ENCODE measurements at regions not wholly inside any gene's neighbourhood (a gene's known extent, or its start where the extent isn't known, plus 50 kb on each side); places are given as distances from the start of the nearest gene placed in this dataset.

- TF ChIP-seq EP300 (IDR thresholded peaks at IDR 0.05) (no peak), POLR2A (IDR thresholded peaks at IDR 0.05) (no peak), CTCF (IDR thresholded peaks at IDR 0.05) (no peak), POLR2AphosphoS5 (IDR thresholded peaks at IDR 0.05) (no peak)
Observed at GRCh38 chr3:191593486-191593885, 132.5 kb downstream of the PYDC2 start.

All from stomach (tissue), 4 donors.